GM12891 (cell line): ENCODE measurements at regions not wholly inside any gene's neighbourhood (a gene's known extent, or its start where the extent isn't known, plus 50 kb on each side); places are given as distances from the start of the nearest gene placed in this dataset.

Experiments
- DNase-seq: peaks from one replicate; pipeline ENCODE4 v3.0.0; 2011; ENCODE audit warnings: low spot score; ENCODE audit not compliant: insufficient read length
- FAIRE-seq: peaks from 2 replicates; lab custom pipeline; 2011; peaks lifted over from hg19 to GRCh38; lab: Jason Lieb, UNC
- PAX5 ChIP-seq: IDR thresholded peaks from 2 replicates; pipeline ENCODE4 v1.6.1; 2011; ENCODE audit warnings: low read length, moderate library complexity, mild to moderate bottlenecking; ENCODE audit not compliant: insufficient read depth, severe bottlenecking
- POLR2A ChIP-seq: IDR thresholded peaks from 2 replicates; pipeline ENCODE4 v1.6.1; 2011; ENCODE audit warnings: low read depth, low read length, control low read depth
- POLR2AphosphoS5 ChIP-seq: IDR thresholded peaks from 2 replicates; pipeline ENCODE4 v1.6.1; 2011; ENCODE audit warnings: low read depth, low read length, control low read depth
- POU2F2 ChIP-seq: IDR thresholded peaks from 2 replicates; pipeline ENCODE4 v1.6.1; 2011; ENCODE audit warnings: low read depth, mild to moderate bottlenecking, control low read depth, low read length, moderate library complexity
- SPI1 ChIP-seq: IDR thresholded peaks from 2 replicates; pipeline ENCODE4 v1.6.1; 2011; ENCODE audit warnings: low read depth, low read length, control low read depth
- TAF1 ChIP-seq: IDR thresholded peaks from 2 replicates; pipeline ENCODE4 v1.6.1; 2011; ENCODE audit warnings: low read depth, low read length, control low read depth

DNA sequence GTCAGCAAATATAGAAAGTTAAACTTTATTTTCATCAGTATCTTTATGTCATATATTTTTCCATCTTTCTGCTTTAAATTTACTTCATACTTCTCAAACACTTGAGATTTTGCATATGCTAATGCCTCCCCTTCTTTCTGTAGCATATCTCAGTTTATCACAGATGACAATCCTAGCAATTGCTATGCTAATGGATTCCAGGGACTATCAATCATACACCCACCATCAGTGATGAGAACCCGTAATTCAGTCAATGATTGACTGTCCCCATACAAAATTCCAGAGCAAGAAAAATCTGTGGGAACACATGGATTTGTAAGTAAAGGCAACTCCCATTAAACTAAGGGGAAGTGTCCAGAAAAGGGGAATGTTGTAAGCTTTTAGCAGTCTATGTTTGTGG is 432.4 kb upstream of the SEMA3D start:
- FAIRE-seq = no peak
- TF ChIP-seq POLR2AphosphoS5 (no peak), POLR2A (no peak), TAF1 (no peak), SPI1 (no peak), PAX5 (no peak), POU2F2 (no peak)
- no peak for DNase-seq

DNA sequence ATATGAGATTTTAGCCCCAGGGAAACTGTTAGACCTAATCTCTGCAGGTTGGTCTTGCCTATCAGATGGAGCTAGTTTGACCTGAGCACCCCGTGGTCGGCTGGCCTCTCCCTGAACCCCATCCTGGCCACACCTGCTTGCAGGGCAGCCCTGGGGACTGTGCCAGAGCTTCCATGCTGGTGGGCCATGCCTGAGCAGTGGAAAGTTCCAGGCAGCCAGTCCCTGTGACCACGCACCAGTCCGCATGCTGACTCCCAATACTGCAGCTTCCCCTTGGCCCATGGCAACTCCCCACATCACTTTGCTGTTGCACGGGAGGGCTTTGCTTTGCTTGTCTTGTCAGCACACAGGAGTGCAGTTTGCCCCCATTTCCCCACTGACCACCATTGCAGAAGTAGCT is 427.8 kb upstream of the SEMA3D start:
- TF ChIP-seq TAF1 (no peak), POLR2A (no peak), POU2F2 (no peak), POLR2AphosphoS5 (no peak), SPI1 (no peak), PAX5 (no peak)
- no peak for DNase-seq
- FAIRE-seq = no peak

DNA sequence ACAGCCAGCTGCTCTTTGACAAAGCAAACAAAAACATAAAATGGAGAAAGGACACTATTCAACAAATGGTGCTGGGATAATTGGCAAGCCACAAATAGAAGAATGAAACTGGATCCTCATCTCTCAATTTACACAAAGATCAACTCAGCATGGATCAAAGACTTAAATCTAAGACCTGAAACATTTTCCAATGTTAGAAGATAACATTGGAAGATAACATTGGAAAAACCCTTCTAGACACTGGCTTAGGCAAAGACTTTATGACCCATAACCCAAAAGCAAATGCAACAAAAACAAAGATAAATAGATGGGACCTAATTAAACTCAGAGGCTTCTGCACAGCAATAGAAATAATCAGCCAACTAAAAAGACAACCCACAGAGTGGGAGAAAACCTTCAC is 425.7 kb upstream of the SEMA3D start:
- no peak for FAIRE-seq

DNA sequence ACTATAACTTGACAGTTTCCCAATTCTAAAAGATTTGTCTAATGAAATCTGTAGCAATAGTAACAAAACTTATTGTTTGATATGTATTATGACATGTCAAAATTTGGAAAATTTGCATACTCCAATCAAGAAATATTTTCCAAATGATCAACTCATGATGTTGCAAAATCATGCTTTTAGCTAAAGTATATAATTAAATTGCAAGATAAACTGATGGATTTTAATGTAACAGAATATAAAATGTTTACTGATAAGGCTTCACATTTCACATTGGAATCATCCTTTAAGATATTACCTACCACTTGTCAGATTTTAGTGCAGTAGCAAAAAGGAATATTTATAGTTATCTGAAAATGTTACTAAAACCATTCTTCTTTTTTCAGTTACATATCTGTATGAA is 421.9 kb upstream of the SEMA3D start:
- DNase-seq = no peak
- FAIRE-seq = no peak
- TF ChIP-seq POU2F2 = no peak
- no peak for TF ChIP-seq POLR2A
- TF ChIP-seq SPI1 = no peak
- TF ChIP-seq PAX5 = no peak
- TF ChIP-seq TAF1 = no peak
- no peak for TF ChIP-seq POLR2AphosphoS5

More for the DNA sequence above, 425.7 kb upstream of the SEMA3D start:
- no peak for DNase-seq
- no peak for TF ChIP-seq TAF1
- no peak for TF ChIP-seq SPI1
- TF ChIP-seq POLR2AphosphoS5 = no peak
- TF ChIP-seq PAX5 = no peak
- TF ChIP-seq POU2F2 = no peak
- no peak for TF ChIP-seq POLR2A

DNA sequence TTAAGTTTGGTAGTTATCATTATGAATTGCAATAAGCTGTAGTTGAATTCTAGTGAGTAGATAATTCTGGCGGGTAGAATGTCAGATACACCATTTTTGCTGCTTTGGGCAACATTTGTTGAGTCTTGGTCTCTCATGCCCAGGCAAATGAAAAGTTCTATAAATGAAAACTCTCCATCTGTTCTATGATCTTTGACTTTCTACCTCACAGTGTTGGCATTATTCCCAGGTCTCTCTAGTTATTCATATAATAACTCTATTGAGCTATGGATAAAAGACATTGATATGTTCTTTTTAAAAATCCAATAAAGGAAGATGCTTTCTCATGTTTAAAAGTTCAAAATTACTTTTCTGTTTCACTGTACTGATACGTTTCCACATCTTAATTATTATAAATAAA is 415.3 kb upstream of the SEMA3D start:
- DNase-seq = no peak
- no peak for FAIRE-seq
- no peak for TF ChIP-seq POLR2AphosphoS5
- no peak for TF ChIP-seq PAX5
- no peak for TF ChIP-seq SPI1
- no peak for TF ChIP-seq POU2F2
- no peak for TF ChIP-seq POLR2A

DNA sequence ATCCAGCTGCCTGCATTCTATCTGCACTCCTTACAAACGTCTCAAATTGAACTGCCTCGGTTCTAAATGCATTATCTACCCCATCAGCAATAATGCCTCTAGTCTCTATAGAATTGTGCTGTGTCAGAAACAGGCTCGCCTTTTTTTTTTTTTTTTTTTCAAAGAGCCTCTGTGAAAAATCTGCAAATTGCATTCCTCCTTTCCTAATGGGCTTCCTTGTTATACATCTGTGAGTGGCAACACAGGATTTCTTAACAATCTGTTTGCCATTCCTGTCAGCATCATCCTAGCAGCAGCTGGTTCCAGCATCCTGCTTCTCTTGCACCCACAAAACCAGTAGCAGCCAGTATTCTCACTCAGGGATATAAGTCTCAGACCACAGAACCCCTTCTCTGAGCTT is 413.5 kb upstream of the SEMA3D start:
- FAIRE-seq = no peak
- no peak for TF ChIP-seq SPI1

DNA sequence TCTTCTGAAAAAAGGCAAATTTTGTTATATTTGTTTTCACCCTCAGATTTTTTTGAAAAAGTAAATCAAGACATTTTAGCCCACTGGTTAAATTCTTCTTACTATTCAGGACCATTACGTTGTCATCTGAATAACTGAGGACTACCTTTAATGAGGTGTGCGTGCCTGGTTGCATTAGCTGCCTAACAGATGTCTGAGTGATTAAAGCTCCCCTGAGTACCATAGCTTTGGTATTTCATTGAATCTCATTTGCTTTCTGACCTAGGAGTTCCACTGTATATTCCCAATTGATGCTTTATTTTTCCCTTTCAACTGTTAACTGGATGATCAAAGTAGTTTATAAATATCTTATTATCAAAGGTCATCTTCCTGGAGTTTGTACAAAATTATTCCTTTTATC is 410.0 kb upstream of the SEMA3D start:
- no peak for TF ChIP-seq POLR2A
- no peak for TF ChIP-seq POU2F2
- TF ChIP-seq TAF1 = no peak
- TF ChIP-seq PAX5 = no peak
- DNase-seq (no peak), FAIRE-seq (no peak)

More for the DNA sequence above, 413.5 kb upstream of the SEMA3D start:
- DNase-seq = no peak

DNA sequence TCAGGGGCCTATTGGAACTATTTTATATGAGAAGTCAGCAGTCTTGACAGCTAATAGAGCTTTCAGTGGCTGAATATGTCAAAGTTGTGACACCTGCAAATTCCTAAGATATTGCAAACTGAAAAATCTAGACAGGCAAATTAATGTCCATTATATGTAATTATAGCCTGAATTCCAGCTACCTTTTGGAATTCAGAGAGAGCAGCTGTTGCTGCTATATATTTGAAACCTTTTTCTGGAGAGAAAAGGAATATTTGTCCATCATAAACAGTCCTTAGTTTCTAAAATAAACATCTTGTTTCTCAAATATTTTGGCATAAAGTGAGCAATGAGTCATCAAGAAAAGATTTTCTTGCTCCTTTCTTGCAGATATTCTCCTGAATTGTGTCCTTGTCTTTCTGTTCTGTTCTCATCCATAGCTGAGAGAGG is 408.9 kb upstream of the SEMA3D start:
- DNase-seq (no peak), FAIRE-seq (no peak)
- TF ChIP-seq POU2F2 = no peak
- no peak for TF ChIP-seq POLR2A
- no peak for TF ChIP-seq PAX5
- no peak for TF ChIP-seq POLR2AphosphoS5
- no peak for TF ChIP-seq TAF1
- TF ChIP-seq SPI1 = no peak

DNA sequence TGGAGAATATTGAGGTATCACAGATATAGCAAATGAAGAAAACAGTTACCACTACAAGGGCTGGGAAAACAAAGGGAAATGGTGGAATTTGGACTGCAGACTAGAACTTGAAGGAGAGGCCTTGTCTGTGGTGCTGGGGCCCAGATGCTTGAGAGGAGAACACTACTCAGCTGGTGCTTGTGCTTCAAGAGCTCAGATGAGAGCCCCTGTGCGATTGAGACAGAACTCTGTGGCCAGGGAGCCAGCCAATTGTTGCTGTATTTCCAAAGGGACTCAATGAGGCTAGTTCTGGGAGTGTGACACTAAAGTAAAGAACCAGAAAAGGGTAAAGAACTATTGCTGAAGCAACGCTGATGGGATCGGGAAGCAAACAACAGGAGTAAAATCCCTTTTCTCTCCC is 406.5 kb upstream of the SEMA3D start:
- no peak for TF ChIP-seq POLR2AphosphoS5
- TF ChIP-seq PAX5 = no peak
- TF ChIP-seq POLR2A = no peak
- TF ChIP-seq TAF1 = no peak
- no peak for TF ChIP-seq POU2F2
- no peak for TF ChIP-seq SPI1
- DNase-seq (no peak), FAIRE-seq (no peak)

DNA sequence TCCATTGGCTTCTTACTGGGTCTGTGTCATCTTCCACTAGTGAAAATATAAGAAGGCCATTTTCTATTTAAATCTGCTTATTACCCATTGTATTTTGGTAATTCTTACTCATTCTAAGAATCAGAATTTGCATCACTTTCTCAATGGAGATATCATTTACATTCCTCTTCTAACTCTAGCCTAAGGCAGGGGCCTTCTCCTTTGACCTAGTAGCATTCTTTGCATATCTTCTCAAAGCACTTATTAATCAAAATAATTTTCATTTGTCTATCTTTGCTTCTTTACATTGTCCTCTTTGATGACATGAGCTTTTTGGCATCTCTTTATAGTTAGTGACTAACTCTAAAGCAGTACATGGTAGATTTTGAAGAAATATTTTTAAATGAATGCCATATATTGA is 400.9 kb upstream of the SEMA3D start:
- FAIRE-seq = no peak
- TF ChIP-seq POU2F2 (no peak), TAF1 (no peak), POLR2AphosphoS5 (no peak)
- no peak for DNase-seq

DNA sequence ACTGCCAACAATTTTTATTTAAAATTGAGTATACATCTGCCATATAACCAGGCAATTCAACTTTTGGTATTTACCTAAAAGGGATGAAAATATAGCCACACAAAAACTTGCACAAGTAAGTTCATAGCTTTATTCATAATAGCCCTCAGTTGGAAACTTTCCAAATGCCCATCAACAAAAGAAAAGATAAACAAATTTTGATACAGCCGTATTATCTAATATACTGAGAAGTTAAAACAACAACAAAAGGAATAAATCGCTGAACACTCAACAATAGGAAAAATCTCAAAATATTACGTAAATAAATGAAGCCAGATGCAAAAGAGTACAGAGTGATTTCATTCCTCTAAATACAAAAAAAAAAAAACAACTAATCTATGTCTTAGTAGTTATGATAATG is 399.2 kb upstream of the SEMA3D start:
- no peak for TF ChIP-seq TAF1
- no peak for TF ChIP-seq POLR2AphosphoS5
- no peak for TF ChIP-seq PAX5
- no peak for TF ChIP-seq POLR2A
- TF ChIP-seq SPI1 = no peak
- TF ChIP-seq POU2F2 = no peak
- no peak for FAIRE-seq

More for the DNA sequence above, 399.2 kb upstream of the SEMA3D start:
- DNase-seq = no peak
